Endothelial cell of umbilical vein (primary cell): ENCODE measurements at regions not wholly inside any gene's neighbourhood (a gene's known extent, or its start where the extent isn't known, plus 50 kb on each side); places are given as distances from the start of the nearest gene placed in this dataset.

Experiments
- BruUV-seq: library from RNA; stranded (reverse); fragments of 400-500 nt; replicated peaks from 2 replicates; lab custom pipeline; 2021; lab: Mats Ljungman, UMichigan
- CTCF ChIA-PET: fragments of 300-600, 350-600 bp; sonication (Branson Sonifier 250); formaldehyde crosslinking; loops from one replicate; lab custom pipeline; 2021; ENCODE audit warnings: antibody characterized with exemption, inconsistent platforms; lab: Charles Lee
- POLR2A ChIA-PET: fragments of 300-600, 350-600 bp; sonication (Branson Sonifier 250); formaldehyde crosslinking; loops from one replicate; lab custom pipeline; 2021; ENCODE audit warnings: antibody characterized with exemption, inconsistent platforms; lab: Charles Lee
- DNase-seq: peaks from one replicate; pipeline ENCODE4 v3.0.0-alpha.2; 2011; ENCODE audit warnings: low read depth, low spot score
- FAIRE-seq: peaks from 2 replicates; lab custom pipeline; 2011; peaks lifted over from hg19 to GRCh38; lab: Jason Lieb, UNC
- H2AFZ ChIP-seq: 2 replicates; pipeline ENCODE4 v1.6.0; 2012; ENCODE audit warnings: low read depth, low read length, control low read depth, inconsistent platforms
- H3K27ac ChIP-seq: 2 replicates; pipeline ENCODE4 v1.5.1; 2011; ENCODE audit warnings: low read depth, mild to moderate bottlenecking, control low read depth, low read length, moderate library complexity; ENCODE audit not compliant: insufficient read depth
- H3K27me3 ChIP-seq, 2 experiments: 2 replicates each; pipeline versions ENCODE4 v1.6.0 to v1.6.1; 2011; ENCODE audit warnings: low read length in 2 of 2, mixed read lengths in 1 of 2; ENCODE audit not compliant: control insufficient read depth in 2 of 2, insufficient read depth in 2 of 2
- H3K36me3 ChIP-seq, 2 experiments: 2 replicates in 1 of 2; 3 replicates in 1 of 2; pipeline ENCODE4 v1.5.1; 2011; ENCODE audit warnings: low read length in 2 of 2, mild to moderate bottlenecking in 1 of 2, moderate library complexity in 1 of 2; ENCODE audit not compliant: control insufficient read depth in 2 of 2, insufficient read depth in 2 of 2; ENCODE audit errors: extremely low read depth in 1 of 2
- H3K4me1 ChIP-seq: 3 replicates; pipeline ENCODE4 v1.5.1; 2011; ENCODE audit warnings: mild to moderate bottlenecking, low read length; ENCODE audit not compliant: control insufficient read depth, insufficient read depth; ENCODE audit errors: extremely low read depth
- H3K4me2 ChIP-seq: 2 replicates; pipeline ENCODE4 v1.6.1; 2011; ENCODE audit warnings: low read length, control low read depth, mixed read lengths; ENCODE audit not compliant: insufficient read depth
- H3K4me3 ChIP-seq, 3 experiments: fragments of 200-600 bp in 1 of 3; sonication (generic), shearing (Covaris generic) in 1 of 3; replicated peaks in 1 of 3; 2 replicates each; pipeline ENCODE4 v1.5.1; 2011 to 2016; ENCODE audit warnings: control low read depth in 3 of 3, low read length in 3 of 3, mild to moderate bottlenecking in 2 of 3, inconsistent platforms in 1 of 3, low read depth in 1 of 3, moderate library complexity in 1 of 3; ENCODE audit not compliant: insufficient read depth in 1 of 3
- H3K79me2 ChIP-seq: 2 replicates; pipeline ENCODE4 v1.6.0; 2012; ENCODE audit warnings: low read length, inconsistent platforms; ENCODE audit not compliant: control insufficient read depth, insufficient read depth
- H3K9ac ChIP-seq: replicated peaks from 2 replicates; pipeline ENCODE3; 2011; ENCODE audit warnings: low read length, control low read depth; ENCODE audit not compliant: insufficient read depth; ENCODE audit errors: extremely low read depth
- H3K9me1 ChIP-seq: replicated peaks from 3 replicates; pipeline ENCODE4 v1.6.0; 2011; ENCODE audit warnings: mild to moderate bottlenecking, low read length; ENCODE audit not compliant: control insufficient read depth, insufficient read depth; ENCODE audit errors: extremely low read depth
- H3K9me3 ChIP-seq: replicated peaks from 2 replicates; pipeline ENCODE4 v1.5.1; 2012; ENCODE audit warnings: low read length, inconsistent platforms; ENCODE audit not compliant: control insufficient read depth, insufficient read depth
- H4K20me1 ChIP-seq: replicated peaks from 2 replicates; pipeline ENCODE3; 2011; ENCODE audit warnings: mild to moderate bottlenecking, low read length; ENCODE audit not compliant: control insufficient read depth, insufficient read depth; ENCODE audit errors: extremely low read depth
- EZH2 ChIP-seq: IDR thresholded peaks from 2 replicates; pipeline ENCODE4 v1.6.1; 2012; ENCODE audit warnings: borderline replicate concordance, low read depth, mild to moderate bottlenecking, moderate library complexity, low read length, inconsistent platforms; ENCODE audit not compliant: severe bottlenecking
- FOS ChIP-seq: IDR thresholded peaks from 2 replicates; pipeline ENCODE4 v1.6.1; 2011; ENCODE audit warnings: mild to moderate bottlenecking, low read length, moderate library complexity, borderline replicate concordance; ENCODE audit not compliant: insufficient read depth
- GATA2 ChIP-seq: IDR thresholded peaks from 2 replicates; pipeline ENCODE4 v1.7.0; 2011; ENCODE audit warnings: low read depth, mild to moderate bottlenecking, moderate library complexity, mixed read lengths, low read length; ENCODE audit not compliant: insufficient read length, insufficient read depth
- JUN ChIP-seq: IDR thresholded peaks from 2 replicates; pipeline ENCODE4 v1.6.1; 2011; ENCODE audit warnings: borderline replicate concordance, low read depth; ENCODE audit not compliant: insufficient read length, insufficient read depth
- MYC ChIP-seq: IDR thresholded peaks from one replicate; pipeline ENCODE4 v1.6.1; 2011; ENCODE audit warnings: mild to moderate bottlenecking, low read depth, low read length
- POLR2A ChIP-seq: IDR thresholded peaks from 2 replicates; pipeline ENCODE4 v1.6.1; 2012; ENCODE audit warnings: low read depth, mild to moderate bottlenecking, control low read depth, low read length
- POLR2AphosphoS5 ChIP-seq: IDR thresholded peaks from 2 replicates; pipeline ENCODE4 v1.6.1; 2012; ENCODE audit warnings: low read depth, mild to moderate bottlenecking, control low read depth, low read length, moderate library complexity; ENCODE audit not compliant: insufficient read depth
- dilution Hi-C: fragments of 300-500 bp; cut with MboI; formaldehyde crosslinking; loops from one replicate; pipeline ENCODE4 v1.15.0; 2019; ENCODE audit warnings: low sequenced_read_pairs; ENCODE audit not compliant: extremely low pct_ligation_motif_present
- intact Hi-C: fragments of 100-400 bp; cut with micrococcal nuclease; formaldehyde crosslinking; loops from one replicate; pipeline ENCODE4 v1.10.0; 2022
- TF ChIP-seq, protein P1 (sequence below): IDR thresholded peaks from 2 replicates; pipeline ENCODE4 v1.6.1; 2011; ENCODE audit not compliant: insufficient read depth, insufficient read length
- TF ChIP-seq, protein P2 (sequence below), 2 donors: IDR thresholded peaks; 1 replicate in 1 of 2; 2 replicates in 1 of 2; pipeline ENCODE4 v1.5.1; 2011; ENCODE audit warnings: low read length in 2 of 2, mild to moderate bottlenecking in 2 of 2, moderate library complexity in 2 of 2, control low read depth in 1 of 2, inconsistent platforms in 1 of 2, low read depth in 1 of 2; ENCODE audit not compliant: insufficient read depth in 1 of 2; ENCODE audit errors: extremely low read depth in 1 of 2

DNA sequence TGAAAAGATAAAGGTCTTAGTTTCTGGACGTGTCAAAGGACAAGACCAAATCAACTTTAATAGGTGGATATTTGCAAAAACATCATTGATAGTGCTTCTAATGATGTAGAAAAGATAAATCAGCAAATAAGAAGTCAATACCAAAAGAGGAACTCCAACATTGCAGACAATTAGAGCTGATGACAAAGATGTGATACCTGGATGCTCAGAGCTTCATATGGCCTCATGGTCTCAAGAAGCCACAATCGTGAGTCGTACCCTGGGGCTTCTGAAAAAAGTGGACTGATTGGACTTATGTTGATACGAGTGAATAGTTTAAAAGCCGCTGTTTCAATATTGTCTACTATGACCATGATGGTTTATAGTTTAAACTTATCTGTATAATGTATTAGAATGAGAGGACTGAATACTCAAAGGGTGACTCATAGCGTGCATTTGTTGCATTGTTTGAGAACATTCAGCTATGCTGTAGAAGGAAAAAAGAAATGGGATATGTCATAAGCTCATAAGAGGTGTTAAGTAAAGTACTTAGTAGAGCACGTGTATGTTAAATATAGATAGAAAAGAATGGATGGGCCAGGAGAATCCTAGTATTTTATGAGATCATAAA, 54.6 kb upstream of the RIPOR2 start:
- Histone ChIP-seq H3K79me2 (no peaks in the 10 kb centered on the region), H3K9ac (no peak overlapping the region), H3K4me2 (no peak overlapping the region), H2AFZ (no peak overlapping the region), H3K4me3 (no peak overlapping the region), H3K27me3 (no peaks in the 10 kb centered on the region), H3K9me3 (no peaks in the 10 kb centered on the region), H3K27ac (no peak overlapping the region), H3K9me1 (no peaks in the 10 kb centered on the region), H3K36me3 (no peaks in the 10 kb centered on the region), H4K20me1 (no peaks in the 10 kb centered on the region), H3K4me1 (no peaks in the 10 kb centered on the region)
- DNase-seq, result peak; percentile 23
- TF ChIP-seq POLR2AphosphoS5 (no peak), JUN (peak; percentile 21), FOS (peak; percentile 67)
- CTCF ChIA-PET, result interaction anchor here (0.5 to 4.4 kb wide), 17 partner anchors 10 to 206 kb away, joined by 3 to 51 read pairs (median 5); partner anchors contain the start of gene RIPOR2
- no TSS peak for BruUV-seq
- intact Hi-C loops (no loop called here), dilution Hi-C loops (no loop called here)
- POLR2A ChIA-PET, result no interaction called here
- FAIRE-seq, result no peak

DNA sequence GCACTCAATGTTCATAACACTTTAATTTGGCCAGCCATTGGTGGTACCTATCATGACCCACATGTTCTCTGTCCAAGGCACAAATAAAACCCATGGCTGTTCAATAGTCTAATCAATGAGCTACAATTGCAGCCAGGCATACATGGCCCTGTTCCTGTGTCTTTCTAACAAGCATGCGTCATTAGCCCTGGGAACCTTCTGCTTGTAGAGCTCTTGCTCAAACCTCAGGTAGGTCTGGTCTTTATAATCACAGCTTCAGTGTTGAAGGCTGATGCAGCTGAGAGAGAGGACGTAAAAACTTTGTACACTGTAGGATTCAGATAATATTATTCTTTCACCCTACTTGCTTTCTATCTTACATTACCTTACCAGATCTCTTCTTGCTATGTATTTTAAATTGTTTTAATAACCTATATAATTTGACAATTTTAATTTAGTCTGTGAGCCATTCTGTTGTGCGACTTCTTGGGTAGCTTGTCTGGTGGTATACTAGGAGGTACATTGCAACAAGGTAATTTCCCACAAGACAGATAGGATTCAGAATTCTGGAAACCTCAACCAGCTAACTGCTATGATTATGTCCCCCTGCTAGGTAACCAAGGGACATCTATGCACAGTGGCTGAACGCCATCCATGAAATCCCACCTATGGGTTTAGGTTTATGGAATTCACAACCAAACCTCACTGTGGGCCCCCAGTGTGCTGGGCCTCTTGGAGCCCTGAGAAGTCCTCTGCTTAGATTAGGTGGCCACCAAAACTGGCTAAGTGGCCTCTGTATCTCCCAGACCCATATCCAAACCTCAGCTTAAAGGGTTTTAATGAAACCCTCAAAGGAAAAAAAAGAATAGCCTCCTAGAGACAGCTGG, 55.4 kb upstream of the RIPOR2 start:
- no peak overlapping the region for H3K4me3 ChIP-seq
- DNase-seq (no peak), FAIRE-seq (no peak)
- BruUV-seq, result no TSS peak
- H3K27ac ChIP-seq, result no peak overlapping the region
- intact Hi-C loops, result no loop called here
- dilution Hi-C loops, result no loop called here
- no peaks in the 10 kb centered on the region for H4K20me1 ChIP-seq
- H3K4me1 ChIP-seq, result no peaks in the 10 kb centered on the region
- H3K79me2 ChIP-seq, result no peaks in the 10 kb centered on the region
- no peaks in the 10 kb centered on the region for H3K36me3 ChIP-seq
- CTCF ChIA-PET, result interaction anchor here (0.5 to 4.4 kb wide), 27 partner anchors 11 to 466 kb away, joined by 3 to 51 read pairs (median 4); partner anchors contain the start of gene RIPOR2
- H3K27me3 ChIP-seq, result no peaks in the 10 kb centered on the region
- H2AFZ ChIP-seq, result no peak overlapping the region
- no peak overlapping the region for H3K4me2 ChIP-seq
- H3K9me3 ChIP-seq, result no peaks in the 10 kb centered on the region
- TF ChIP-seq POLR2AphosphoS5 (no peak), GATA2 (no peak), POLR2A (no peak), MYC (no peak), FOS (no peak), JUN (no peak), EZH2 (no peak)
- TF ChIP-seq, protein P1, sequence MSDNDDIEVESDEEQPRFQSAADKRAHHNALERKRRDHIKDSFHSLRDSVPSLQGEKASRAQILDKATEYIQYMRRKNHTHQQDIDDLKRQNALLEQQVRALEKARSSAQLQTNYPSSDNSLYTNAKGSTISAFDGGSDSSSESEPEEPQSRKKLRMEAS, result no peak
- TF ChIP-seq, protein P2, sequence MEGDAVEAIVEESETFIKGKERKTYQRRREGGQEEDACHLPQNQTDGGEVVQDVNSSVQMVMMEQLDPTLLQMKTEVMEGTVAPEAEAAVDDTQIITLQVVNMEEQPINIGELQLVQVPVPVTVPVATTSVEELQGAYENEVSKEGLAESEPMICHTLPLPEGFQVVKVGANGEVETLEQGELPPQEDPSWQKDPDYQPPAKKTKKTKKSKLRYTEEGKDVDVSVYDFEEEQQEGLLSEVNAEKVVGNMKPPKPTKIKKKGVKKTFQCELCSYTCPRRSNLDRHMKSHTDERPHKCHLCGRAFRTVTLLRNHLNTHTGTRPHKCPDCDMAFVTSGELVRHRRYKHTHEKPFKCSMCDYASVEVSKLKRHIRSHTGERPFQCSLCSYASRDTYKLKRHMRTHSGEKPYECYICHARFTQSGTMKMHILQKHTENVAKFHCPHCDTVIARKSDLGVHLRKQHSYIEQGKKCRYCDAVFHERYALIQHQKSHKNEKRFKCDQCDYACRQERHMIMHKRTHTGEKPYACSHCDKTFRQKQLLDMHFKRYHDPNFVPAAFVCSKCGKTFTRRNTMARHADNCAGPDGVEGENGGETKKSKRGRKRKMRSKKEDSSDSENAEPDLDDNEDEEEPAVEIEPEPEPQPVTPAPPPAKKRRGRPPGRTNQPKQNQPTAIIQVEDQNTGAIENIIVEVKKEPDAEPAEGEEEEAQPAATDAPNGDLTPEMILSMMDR (IDR thresholded peaks at IDR 0.05; ENCODE audit: extremely low read depth in 1 of 2, insufficient read depth in 1 of 2, low read depth in 1 of 2, low read length in 2 of 2), result no peak
- no peaks in the 10 kb centered on the region for H3K9me1 ChIP-seq
- no peak overlapping the region for H3K9ac ChIP-seq
- POLR2A ChIA-PET, result no interaction called here
